ENCODE measurements at regions not wholly inside any gene's neighbourhood (a gene's known extent, or its start where the extent isn't known, plus 50 kb on each side); places are given as distances from the start of the nearest gene placed in this dataset.

DNA sequence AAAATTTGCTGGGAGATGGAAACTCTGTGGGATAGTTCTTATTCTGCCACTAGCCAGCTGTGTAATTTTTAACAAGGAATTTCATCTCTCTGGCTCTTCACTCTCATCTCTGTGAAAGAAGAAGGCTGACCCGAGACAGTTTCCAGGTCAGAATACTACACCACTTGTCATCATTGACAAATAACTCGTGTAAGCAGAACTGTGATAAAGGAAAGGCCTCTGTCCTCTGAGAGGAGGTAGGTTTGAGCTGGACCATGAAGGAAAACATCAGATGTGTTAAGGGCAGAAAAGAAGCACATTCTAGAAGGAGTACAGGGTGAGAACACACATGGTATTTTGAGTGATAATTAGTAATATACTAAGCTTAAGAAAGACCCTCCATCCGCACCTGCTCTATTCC lies 211.4 kb upstream of the DDX18 start:
- Mint-ChIP-seq H3K27ac (ENCODE audit: unreplicated experiment) (no peak overlapping the region), H3K36me3 (ENCODE audit: low read depth, unreplicated experiment) (no peaks in the 10 kb centered on the region), H3K9me3 (ENCODE audit: unreplicated experiment) (peaks cover 3% of the 10 kb centered on the region), H3K4me1 (ENCODE audit: low read depth, unreplicated experiment) (no peaks in the 10 kb centered on the region), H3K4me3 (ENCODE audit: unreplicated experiment) (no peak overlapping the region), H3K27me3 (ENCODE audit: low read depth, unreplicated experiment) (peaks cover 11% of the 10 kb centered on the region)
- no peaks in the 10 kb centered on the region for H3K79me2 ChIP-seq (ENCODE audit: insufficient read depth, low read length)
- H3K27ac ChIP-seq (ENCODE audit: low read depth, low read length): no peak overlapping the region
- FAIRE-seq: no peak
- H3K4me2 ChIP-seq (ENCODE audit: low read length): no peak overlapping the region
- no peak for DNase-seq (ENCODE audit: low read depth)
- H3K27me3 ChIP-seq (ENCODE audit: insufficient read depth, low read length): no peaks in the 10 kb centered on the region
- no peaks in the 10 kb centered on the region for H4K20me1 ChIP-seq (ENCODE audit: insufficient read depth, low read length)
- peaks cover 3% of the 10 kb centered on the region for H3K9me3 ChIP-seq (ENCODE audit: insufficient read depth, low read depth, low read length)
- no peak overlapping the region for H3K4me3 ChIP-seq (ENCODE audit: insufficient read depth, low read depth, low read length)
- TF ChIP-seq EZH2 (IDR thresholded peaks at IDR 0.05; ENCODE audit: insufficient read depth, low read length) (no peak), CTCF (IDR thresholded peaks at IDR 0.05; ENCODE audit: insufficient read depth, low read depth, low read length) (no peak)
- H3K9ac ChIP-seq (ENCODE audit: low read length): no peak overlapping the region
- no peaks in the 10 kb centered on the region for H3K36me3 ChIP-seq (ENCODE audit: insufficient read depth, low read length)
- no peaks in the 10 kb centered on the region for H3K4me1 ChIP-seq (ENCODE audit: insufficient read depth, low read length)
- no peak overlapping the region for H2AFZ ChIP-seq (ENCODE audit: low read depth, low read length)

DNA sequence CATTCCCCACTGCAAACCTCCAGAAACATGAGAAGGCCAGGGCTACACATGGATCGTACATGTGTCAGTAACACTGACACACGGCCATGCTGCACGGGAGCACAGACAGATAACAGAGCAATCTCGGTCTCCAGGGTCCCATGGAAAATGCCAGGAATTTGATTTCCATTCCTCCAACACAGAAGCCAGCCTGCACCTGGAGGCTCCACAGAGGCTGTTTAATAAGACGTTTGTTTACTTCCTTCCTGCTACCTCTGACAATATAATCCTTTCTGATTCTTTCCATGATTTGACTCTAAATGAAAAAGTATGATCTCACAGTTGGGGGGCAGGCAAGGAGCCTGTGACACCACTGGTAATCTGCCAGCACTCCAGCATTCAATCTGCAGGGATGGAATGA lies 210.9 kb upstream of the DDX18 start:
- TF ChIP-seq CTCF (IDR thresholded peaks at IDR 0.05; ENCODE audit: insufficient read depth, low read depth, low read length) (no peak), EZH2 (IDR thresholded peaks at IDR 0.05; ENCODE audit: insufficient read depth, low read length) (no peak)
- Mint-ChIP-seq H3K4me1 (ENCODE audit: low read depth, unreplicated experiment) (no peaks in the 10 kb centered on the region), H3K27me3 (ENCODE audit: low read depth, unreplicated experiment) (peaks cover 8% of the 10 kb centered on the region), H3K27ac (ENCODE audit: unreplicated experiment) (no peak overlapping the region), H3K36me3 (ENCODE audit: low read depth, unreplicated experiment) (no peaks in the 10 kb centered on the region), H3K9me3 (ENCODE audit: unreplicated experiment) (peaks cover 1% of the 10 kb centered on the region), H3K4me3 (ENCODE audit: unreplicated experiment) (no peak overlapping the region)
- Histone ChIP-seq H4K20me1 (ENCODE audit: insufficient read depth, low read length) (no peaks in the 10 kb centered on the region), H3K4me3 (ENCODE audit: insufficient read depth, low read depth, low read length) (no peak overlapping the region), H3K4me1 (ENCODE audit: insufficient read depth, low read length) (no peaks in the 10 kb centered on the region), H3K9ac (ENCODE audit: low read length) (no peak overlapping the region), H3K27ac (ENCODE audit: low read depth, low read length) (no peak overlapping the region), H2AFZ (ENCODE audit: low read depth, low read length) (no peak overlapping the region), H3K79me2 (ENCODE audit: insufficient read depth, low read length) (no peaks in the 10 kb centered on the region), H3K4me2 (ENCODE audit: low read length) (no peak overlapping the region), H3K36me3 (ENCODE audit: insufficient read depth, low read length) (no peaks in the 10 kb centered on the region), H3K9me3 (ENCODE audit: insufficient read depth, low read depth, low read length) (peaks cover 3% of the 10 kb centered on the region), H3K27me3 (ENCODE audit: insufficient read depth, low read length) (no peaks in the 10 kb centered on the region)
- DNase-seq (ENCODE audit: low read depth) (no peak), FAIRE-seq (no peak)

DNA sequence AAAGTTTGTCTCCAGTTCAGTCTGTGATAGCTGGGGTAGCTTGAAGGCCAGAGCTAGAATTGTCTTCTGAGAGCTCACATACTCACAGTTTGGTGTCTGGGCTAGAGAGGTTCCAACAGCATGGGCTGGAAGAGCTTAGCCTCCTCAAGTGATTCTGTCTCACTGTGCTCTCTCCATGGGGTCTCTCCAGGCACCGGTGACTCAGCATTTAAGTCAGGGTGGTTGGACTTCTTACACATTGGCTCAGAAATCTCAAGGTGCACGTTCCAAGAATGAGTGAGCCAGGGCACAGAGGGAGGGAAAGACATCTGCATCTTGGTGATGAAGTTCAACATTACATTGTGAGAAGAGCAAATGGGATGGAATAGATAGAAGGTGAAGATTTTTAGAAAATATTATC lies 207.3 kb upstream of the DDX18 start:
- Mint-ChIP-seq H3K36me3 (ENCODE audit: low read depth, unreplicated experiment) (no peaks in the 10 kb centered on the region), H3K4me1 (ENCODE audit: low read depth, unreplicated experiment) (no peaks in the 10 kb centered on the region), H3K9me3 (ENCODE audit: unreplicated experiment) (no peaks in the 10 kb centered on the region), H3K27ac (ENCODE audit: unreplicated experiment) (no peak overlapping the region), H3K27me3 (ENCODE audit: low read depth, unreplicated experiment) (peaks cover 7% of the 10 kb centered on the region), H3K4me3 (ENCODE audit: unreplicated experiment) (no peak overlapping the region)
- DNase-seq (ENCODE audit: low read depth): no peak
- Histone ChIP-seq H3K36me3 (ENCODE audit: insufficient read depth, low read length) (no peaks in the 10 kb centered on the region), H3K27me3 (ENCODE audit: insufficient read depth, low read length) (no peaks in the 10 kb centered on the region), H3K4me3 (ENCODE audit: insufficient read depth, low read depth, low read length) (no peak overlapping the region), H4K20me1 (ENCODE audit: insufficient read depth, low read length) (no peaks in the 10 kb centered on the region), H2AFZ (ENCODE audit: low read depth, low read length) (no peak overlapping the region), H3K4me1 (ENCODE audit: insufficient read depth, low read length) (no peaks in the 10 kb centered on the region), H3K9me3 (ENCODE audit: insufficient read depth, low read depth, low read length) (peaks cover 3% of the 10 kb centered on the region), H3K79me2 (ENCODE audit: insufficient read depth, low read length) (no peaks in the 10 kb centered on the region), H3K27ac (ENCODE audit: low read depth, low read length) (no peak overlapping the region), H3K9ac (ENCODE audit: low read length) (no peak overlapping the region), H3K4me2 (ENCODE audit: low read length) (no peak overlapping the region)
- FAIRE-seq: no peak
- TF ChIP-seq EZH2 (IDR thresholded peaks at IDR 0.05; ENCODE audit: insufficient read depth, low read length): no peak
- no peak for TF ChIP-seq CTCF (IDR thresholded peaks at IDR 0.05; ENCODE audit: insufficient read depth, low read depth, low read length)
